Tibial artery (tissue), 4 donors: ENCODE measurements at regions not wholly inside any gene's neighbourhood (a gene's known extent, or its start where the extent isn't known, plus 50 kb on each side); places are given as distances from the start of the nearest gene placed in this dataset.

ENCODE experiments used
- DNase-seq, 2 donors: peaks; one replicate each; pipeline ENCODE4 v3.0.0-alpha.2; 2019
- H3K27ac ChIP-seq, 2 donors: fragments of 200-600 bp; sonication (generic) in 1 of 2; 1 replicate in 1 of 2; 2 replicates in 1 of 2; pipeline ENCODE4 v1.5.1; 2018 to 2019; ENCODE audit warnings: mild to moderate bottlenecking in 1 of 2
- H3K27me3 ChIP-seq, 2 donors: fragments of 200-600 bp; sonication (generic) in 1 of 2; one replicate each; pipeline versions ENCODE4 v1.5.1 to v1.6.0; 2016 to 2019
- H3K36me3 ChIP-seq, 3 donors: fragments of 200-600 bp; sonication (generic) in 2 of 3; one replicate each; pipeline ENCODE4 v1.5.1; 2016 to 2019; ENCODE audit warnings: mild to moderate bottlenecking in 2 of 3
- H3K4me1 ChIP-seq, 4 donors: fragments of 200-600 bp; sonication (generic) in 2 of 4; 1 replicate in 3 of 4; 2 replicates in 1 of 4; pipeline ENCODE4 v1.5.1; 2016 to 2019
- H3K4me3 ChIP-seq, 2 donors: fragments of 200-600 bp; sonication (generic) in 1 of 2; 1 replicate in 1 of 2; 2 replicates in 1 of 2; pipeline ENCODE4 v1.5.1; 2018 to 2019; ENCODE audit warnings: mild to moderate bottlenecking in 2 of 2
- H3K9me3 ChIP-seq, 3 donors: fragments of 200-600 bp; sonication (generic) in 1 of 3; one replicate each; pipeline ENCODE4 v1.5.1; 2016 to 2019
- intact Hi-C: fragments of 100-400 bp; cut with DNase I; formaldehyde crosslinking; loops from one replicate; pipeline ENCODE4 v1.15.0; 2023; ENCODE audit warnings: low total_unique reads
- TF ChIP-seq, protein P1 (sequence below), 2 experiments: fragments of 200-600 bp in 1 of 2; fragments of 450-650 bp in 1 of 2; IDR thresholded peaks; one replicate each; pipeline ENCODE4 v1.5.1; 2017 to 2019; ENCODE audit warnings: antibody characterized with exemption in 2 of 2, mild to moderate bottlenecking in 1 of 2, moderate library complexity in 1 of 2

GRCh38 chr10:125217990-125218675 is 57.8 kb upstream of the CTBP2 start:
- H3K27me3 ChIP-seq: peaks cover 0 to 4% of the 10 kb centered on the region in 2 donors
- no peak for DNase-seq
- TF ChIP-seq, protein P1, sequence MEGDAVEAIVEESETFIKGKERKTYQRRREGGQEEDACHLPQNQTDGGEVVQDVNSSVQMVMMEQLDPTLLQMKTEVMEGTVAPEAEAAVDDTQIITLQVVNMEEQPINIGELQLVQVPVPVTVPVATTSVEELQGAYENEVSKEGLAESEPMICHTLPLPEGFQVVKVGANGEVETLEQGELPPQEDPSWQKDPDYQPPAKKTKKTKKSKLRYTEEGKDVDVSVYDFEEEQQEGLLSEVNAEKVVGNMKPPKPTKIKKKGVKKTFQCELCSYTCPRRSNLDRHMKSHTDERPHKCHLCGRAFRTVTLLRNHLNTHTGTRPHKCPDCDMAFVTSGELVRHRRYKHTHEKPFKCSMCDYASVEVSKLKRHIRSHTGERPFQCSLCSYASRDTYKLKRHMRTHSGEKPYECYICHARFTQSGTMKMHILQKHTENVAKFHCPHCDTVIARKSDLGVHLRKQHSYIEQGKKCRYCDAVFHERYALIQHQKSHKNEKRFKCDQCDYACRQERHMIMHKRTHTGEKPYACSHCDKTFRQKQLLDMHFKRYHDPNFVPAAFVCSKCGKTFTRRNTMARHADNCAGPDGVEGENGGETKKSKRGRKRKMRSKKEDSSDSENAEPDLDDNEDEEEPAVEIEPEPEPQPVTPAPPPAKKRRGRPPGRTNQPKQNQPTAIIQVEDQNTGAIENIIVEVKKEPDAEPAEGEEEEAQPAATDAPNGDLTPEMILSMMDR (IDR thresholded peaks at IDR 0.05): no peak

GRCh38 chr10:125216861-125217260 is 56.5 kb upstream of the CTBP2 start:
- Histone ChIP-seq H3K4me1 (no peaks in the 10 kb centered on the region), H3K27ac (no peak overlapping the region), H3K4me3 (no peak overlapping the region), H3K27me3 (no peaks in the 10 kb centered on the region), H3K36me3 (no peaks in the 10 kb centered on the region), H3K9me3 (no peaks in the 10 kb centered on the region)
- intact Hi-C loops: no loop called here
- TF ChIP-seq, protein P1 (IDR thresholded peaks at IDR 0.05): no peak
- no peak for DNase-seq

More at GRCh38 chr10:125217990-125218675, 57.8 kb upstream of the CTBP2 start:
- Histone ChIP-seq H3K4me1 (no peaks in the 10 kb centered on the region), H3K9me3 (no peaks in the 10 kb centered on the region), H3K27ac (no peak overlapping the region), H3K4me3 (no peak overlapping the region), H3K36me3 (no peaks in the 10 kb centered on the region)
- intact Hi-C loops: no loop called here

- no peaks in the 10 kb centered on the region for H3K36me3 ChIP-seq
- H3K27me3 ChIP-seq: no peaks in the 10 kb centered on the region
- DNase-seq: no peak
- intact Hi-C loops: no loop called here
- H3K27ac ChIP-seq: no peak overlapping the region
- H3K9me3 ChIP-seq: no peaks in the 10 kb centered on the region
- H3K4me1 ChIP-seq: no peaks in the 10 kb centered on the region
- TF ChIP-seq, protein P1 (IDR thresholded peaks at IDR 0.05): no peak
- H3K4me3 ChIP-seq: no peak overlapping the region
Measured at GRCh38 chr10:125216309-125216708, 55.9 kb upstream of the CTBP2 start.

DNA sequence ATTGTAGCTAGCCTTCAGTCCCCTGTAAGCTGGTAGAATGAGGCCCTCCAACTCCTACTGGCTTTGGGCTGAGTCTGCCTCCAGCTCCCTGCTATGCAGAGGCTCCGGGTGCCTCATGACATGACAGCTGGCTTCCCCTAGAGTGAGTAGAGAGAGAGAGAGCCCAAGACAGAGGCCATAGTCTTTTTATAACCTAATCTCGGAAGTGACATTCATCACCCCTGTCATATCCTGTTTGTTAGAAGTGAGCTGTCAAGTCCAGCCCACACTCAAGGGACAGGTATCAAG is 53.9 kb upstream of the CTBP2 start:
- intact Hi-C loops: no loop called here
- H3K4me1 ChIP-seq: peaks cover 0 to 2% (median 0%) of the 10 kb centered on the region in 4 donors
- no peak overlapping the region for H3K4me3 ChIP-seq
- H3K27me3 ChIP-seq: no peaks in the 10 kb centered on the region
- DNase-seq: no peak
- H3K27ac ChIP-seq: no peak overlapping the region
- TF ChIP-seq, protein P1 (IDR thresholded peaks at IDR 0.05): no peak
- H3K9me3 ChIP-seq: no peaks in the 10 kb centered on the region
- H3K36me3 ChIP-seq: no peaks in the 10 kb centered on the region

- no peaks in the 10 kb centered on the region for H3K9me3 ChIP-seq
- peaks cover 0 to 4% (median 0%) of the 10 kb centered on the region in 4 donors for H3K4me1 ChIP-seq
- TF ChIP-seq, protein P1 (IDR thresholded peaks at IDR 0.05): no peak
- no peak overlapping the region for H3K27ac ChIP-seq
- no peaks in the 10 kb centered on the region for H3K36me3 ChIP-seq
- DNase-seq: no peak
- H3K4me3 ChIP-seq: no peak overlapping the region
- intact Hi-C loops: no loop called here
- no peaks in the 10 kb centered on the region for H3K27me3 ChIP-seq
Measured at GRCh38 chr10:125213541-125214282, 53.3 kb upstream of the CTBP2 start.
